ENCODE measurements at regions not wholly inside any gene's neighbourhood (a gene's known extent, or its start where the extent isn't known, plus 50 kb on each side); places are given as distances from the start of the nearest gene placed in this dataset.

GRCh38 chr18:77862066-77862757 is 612.6 kb downstream of the GALR1 start:
- no peak for DNase-seq

- DNase-seq, result no peak
Measured at GRCh38 chr18:77865853-77866252, 616.2 kb downstream of the GALR1 start.

GRCh38 chr18:77866351-77866750 is 616.7 kb downstream of the GALR1 start:
- DNase-seq, result no peak

- no peak for DNase-seq
Measured at GRCh38 chr18:77870199-77870598, 620.6 kb downstream of the GALR1 start.

- DNase-seq, result no peak
Measured at GRCh38 chr18:77870894-77871293, 621.2 kb downstream of the GALR1 start.

GRCh38 chr18:77872166-77872565 is 622.5 kb downstream of the GALR1 start:
- no peak for DNase-seq

GRCh38 chr18:77876319-77876865 is 626.7 kb downstream of the GALR1 start:
- no peak for DNase-seq

- no peak for DNase-seq
Measured at GRCh38 chr18:77879829-77880228, 630.2 kb downstream of the GALR1 start.

- DNase-seq, result no peak
Measured at GRCh38 chr18:77884454-77884853, 634.8 kb downstream of the GALR1 start.

GRCh38 chr18:77894060-77894459 is 644.4 kb downstream of the GALR1 start:
- peak; percentile 42 for DNase-seq

GRCh38 chr18:77895250-77895649 is 645.6 kb downstream of the GALR1 start:
- DNase-seq, result no peak

GRCh38 chr18:77896586-77897252 is 647.1 kb downstream of the GALR1 start:
- no peak for DNase-seq

GRCh38 chr18:77897606-77898005 is 648.0 kb downstream of the GALR1 start:
- DNase-seq, result no peak

- DNase-seq, result peak; percentile 42
Measured at GRCh38 chr18:77899972-77900754, 650.5 kb downstream of the GALR1 start.

- DNase-seq, result no peak
Measured at GRCh38 chr18:77905011-77905410, 655.4 kb downstream of the GALR1 start.

- no peak for DNase-seq
Measured at GRCh38 chr18:77905449-77906055, 655.9 kb downstream of the GALR1 start.

GRCh38 chr18:77906103-77906892 is 656.6 kb downstream of the GALR1 start:
- DNase-seq, result no peak

- no peak for DNase-seq
Measured at GRCh38 chr18:77910347-77910746, 660.7 kb downstream of the GALR1 start.

GRCh38 chr18:77911971-77912605 is 662.4 kb downstream of the GALR1 start:
- DNase-seq, result no peak

GRCh38 chr18:77918730-77919129 is 669.1 kb downstream of the GALR1 start:
- DNase-seq, result no peak

- DNase-seq, result no peak
Measured at GRCh38 chr18:77919923-77920322, 670.3 kb downstream of the GALR1 start.

- DNase-seq, result no peak
Measured at GRCh38 chr18:77935342-77935741, 685.7 kb downstream of the GALR1 start.
